Neutrophil (primary cell): ENCODE measurements at regions not wholly inside any gene's neighbourhood (a gene's known extent, or its start where the extent isn't known, plus 50 kb on each side); places are given as distances from the start of the nearest gene placed in this dataset.

ENCODE experiments used
- H3K27ac ChIP-seq: fragments of 200-600 bp; sonication (generic); 2 replicates; pipeline ENCODE4 v1.5.1; 2016; ENCODE audit warnings: mild to moderate bottlenecking, moderate library complexity
- H3K27me3 ChIP-seq: fragments of 200-600 bp; sonication (generic); 2 replicates; pipeline ENCODE4 v1.6.0; 2016; ENCODE audit warnings: mild to moderate bottlenecking
- H3K36me3 ChIP-seq: fragments of 200-600 bp; sonication (generic); 2 replicates; pipeline ENCODE4 v1.5.1; 2017
- H3K4me1 ChIP-seq, 2 experiments: fragments of 200-600 bp in 1 of 2; sonication (generic) in 1 of 2; 1 replicate in 1 of 2; 2 replicates in 1 of 2; pipeline versions ENCODE4 v1.5.1 to v1.6.1; 2013 to 2016; ENCODE audit warnings: low read depth in 1 of 2, low read length in 1 of 2, mild to moderate bottlenecking in 1 of 2, moderate library complexity in 1 of 2; ENCODE audit not compliant: control insufficient read depth in 1 of 2, insufficient read depth in 1 of 2
- H3K4me3 ChIP-seq, 2 experiments: fragments of 200-600 bp in 1 of 2; sonication (generic) in 1 of 2; 1 replicate in 1 of 2; 2 replicates in 1 of 2; pipeline ENCODE4 v1.5.1; 2013 to 2016; ENCODE audit warnings: low read depth in 1 of 2, low read length in 1 of 2, mild to moderate bottlenecking in 1 of 2, moderate library complexity in 1 of 2
- H3K9me3 ChIP-seq: fragments of 200-600 bp; sonication (generic); 2 replicates; pipeline ENCODE4 v1.5.1; 2016
- CTCF ChIP-seq: fragments of 200-600 bp; sonication (generic); IDR thresholded peaks from 2 replicates; pipeline ENCODE4 v1.5.1; 2016; ENCODE audit warnings: antibody characterized with exemption

- no peak for TF ChIP-seq CTCF
- no peaks in the 10 kb centered on the region for H3K9me3 ChIP-seq
Observed at GRCh38 chr15:70248116-70249025, 150.7 kb upstream of the TLE3 start.

GRCh38 chr15:70247281-70247680 lies 149.6 kb upstream of the TLE3 start:
- Histone ChIP-seq H3K27me3 (no peaks in the 10 kb centered on the region), H3K27ac (no peak overlapping the region), H3K4me1 (no peaks in the 10 kb centered on the region), H3K36me3 (no peaks in the 10 kb centered on the region), H3K9me3 (no peaks in the 10 kb centered on the region), H3K4me3 (no peak overlapping the region)
- no peak for TF ChIP-seq CTCF

More at GRCh38 chr15:70248116-70249025, 150.7 kb upstream of the TLE3 start:
- no peaks in the 10 kb centered on the region for H3K36me3 ChIP-seq
- no peaks in the 10 kb centered on the region for H3K4me1 ChIP-seq
- no peak overlapping the region for H3K4me3 ChIP-seq
- H3K27ac ChIP-seq: no peak overlapping the region
- no peaks in the 10 kb centered on the region for H3K27me3 ChIP-seq

- no peaks in the 10 kb centered on the region for H3K4me1 ChIP-seq
- H3K9me3 ChIP-seq: no peaks in the 10 kb centered on the region
- no peak overlapping the region for H3K4me3 ChIP-seq
- no peaks in the 10 kb centered on the region for H3K36me3 ChIP-seq
- H3K27me3 ChIP-seq: no peaks in the 10 kb centered on the region
- TF ChIP-seq CTCF: no peak
- H3K27ac ChIP-seq: no peak overlapping the region
Observed at GRCh38 chr15:70246623-70247220, 149.0 kb upstream of the TLE3 start.

GRCh38 chr15:70245932-70246622 lies 148.4 kb upstream of the TLE3 start:
- Histone ChIP-seq H3K9me3 (no peaks in the 10 kb centered on the region), H3K4me1 (no peaks in the 10 kb centered on the region), H3K36me3 (no peaks in the 10 kb centered on the region), H3K4me3 (no peak overlapping the region), H3K27me3 (no peaks in the 10 kb centered on the region), H3K27ac (no peak overlapping the region)
- TF ChIP-seq CTCF: no peak

GRCh38 chr15:70244978-70245542 lies 147.3 kb upstream of the TLE3 start:
- no peak overlapping the region for H3K4me3 ChIP-seq
- H3K9me3 ChIP-seq: no peaks in the 10 kb centered on the region
- no peaks in the 10 kb centered on the region for H3K27me3 ChIP-seq
- H3K36me3 ChIP-seq: no peaks in the 10 kb centered on the region
- H3K4me1 ChIP-seq: no peaks in the 10 kb centered on the region
- H3K27ac ChIP-seq: no peak overlapping the region
- no peak for TF ChIP-seq CTCF
